ENCODE measurements at regions not wholly inside any gene's neighbourhood (a gene's known extent, or its start where the extent isn't known, plus 50 kb on each side); places are given as distances from the start of the nearest gene placed in this dataset.

- no peak for TF ChIP-seq NFIC (IDR thresholded peaks at IDR 0.05)
- no peak for TF ChIP-seq EP300 (IDR thresholded peaks at IDR 0.05; ENCODE audit: borderline replicate concordance)
- no peak for TF ChIP-seq ZBTB7A (IDR thresholded peaks at IDR 0.05; ENCODE audit: low read depth)
- TF ChIP-seq TEAD4 (IDR thresholded peaks at IDR 0.05), result no peak
- TF ChIP-seq RAD21 (IDR thresholded peaks at IDR 0.05; ENCODE audit: low read depth), result no peak
- TF ChIP-seq MAX (IDR thresholded peaks at IDR 0.05), result no peak
- no peak for TF ChIP-seq YY1 (IDR thresholded peaks at IDR 0.05; ENCODE audit: low read depth)
- no peak for TF ChIP-seq TAF1 (IDR thresholded peaks at IDR 0.05; ENCODE audit: low read depth)
- no peak for TF ChIP-seq CEBPB (IDR thresholded peaks at IDR 0.05)
- TF ChIP-seq CREB1 (IDR thresholded peaks at IDR 0.05; ENCODE audit: low read depth), result no peak
- TF ChIP-seq REST (IDR thresholded peaks at IDR 0.05; ENCODE audit: low read depth), result no peak
- TF ChIP-seq EGR1 (IDR thresholded peaks at IDR 0.05), result no peak
- no peak for TF ChIP-seq USF1 (IDR thresholded peaks at IDR 0.05)
These were observed 191.6 kb downstream of the TENT4A start for GRCh38 chr5:6904860-6905259.

Measured in Ishikawa (cell line).